K562 (cell line): ENCODE measurements at regions not wholly inside any gene's neighbourhood (a gene's known extent, or its start where the extent isn't known, plus 50 kb on each side); places are given as distances from the start of the nearest gene placed in this dataset.

Experiments
- ATAC-seq: fragments of 200-7000 bp; cut with Tn5 transposase; 3 replicates; pipeline ENCODE4 v1.9.1; 2020; ENCODE audit warnings: moderate library complexity
- BruUV-seq: library from RNA; stranded (reverse); fragments of 400-500 nt; replicated peaks from 2 replicates; lab custom pipeline; 2021; lab: Mats Ljungman, UMichigan
- CTCF ChIA-PET: fragments of 300-600 bp; formaldehyde crosslinking; extraction: SDS; loops from one replicate; lab custom pipeline; 2021; ENCODE audit warnings: low intra/inter-chr PET ratio; lab: Yijun Ruan, JAX
- POLR2A ChIA-PET: fragments of 300-600, 350-650 bp; sonication (Branson Sonifier 250); formaldehyde crosslinking; extraction: SDS; loops from one replicate; lab custom pipeline; 2021; ENCODE audit warnings: antibody characterized with exemption, inconsistent platforms; lab: Yijun Ruan, JAX
- DNase-seq, 4 experiments: peaks; one replicate each; pipeline versions ENCODE4 v3.0.0 to v3.0.0-alpha.2; 2011 to 2018; ENCODE audit warnings: low spot score in 3 of 4, mixed read lengths in 3 of 4; ENCODE audit errors: extremely low read depth in 1 of 4
- FAIRE-seq: peaks from 2 replicates; lab custom pipeline; 2011; peaks lifted over from hg19 to GRCh38; lab: Jason Lieb, UNC
- H2AFZ ChIP-seq: 2 replicates; pipeline ENCODE4 v1.6.0; 2011; ENCODE audit warnings: low read depth, low read length, control low read depth, inconsistent platforms
- H3K27ac ChIP-seq: fragments of 200-600 bp; 3 replicates; pipeline ENCODE4 v1.8.0; 2011; ENCODE audit warnings: low read depth, mild to moderate bottlenecking, control low read depth, inconsistent platforms, low read length, moderate library complexity, mixed read lengths; ENCODE audit errors: extremely low read depth
- H3K27me3 ChIP-seq, 2 experiments: fragments of 300-600 bp in 1 of 2; 2 replicates in 1 of 2; 3 replicates in 1 of 2; pipeline versions ENCODE4 v1.6.0 to v1.8.0; 2011; ENCODE audit warnings: inconsistent platforms in 2 of 2, low read length in 2 of 2, mild to moderate bottlenecking in 1 of 2, mixed read lengths in 1 of 2, moderate library complexity in 1 of 2; ENCODE audit not compliant: control insufficient read depth in 2 of 2, insufficient read depth in 2 of 2
- H3K36me3 ChIP-seq: fragments of 300-600 bp; 3 replicates; pipeline ENCODE4 v1.8.0; 2011; ENCODE audit warnings: mild to moderate bottlenecking, low read length, inconsistent platforms; ENCODE audit not compliant: control insufficient read depth, insufficient read depth
- H3K4me1 ChIP-seq, 2 experiments: fragments of 200-600 bp in 1 of 2; replicated peaks in 1 of 2; 2 replicates in 1 of 2; 3 replicates in 1 of 2; pipeline versions ENCODE4 v1.5.1 to v1.8.0; 2011; ENCODE audit warnings: inconsistent platforms in 2 of 2, low read length in 2 of 2, mild to moderate bottlenecking in 1 of 2, mixed read lengths in 1 of 2, moderate library complexity in 1 of 2; ENCODE audit not compliant: control insufficient read depth in 2 of 2, insufficient read depth in 2 of 2
- H3K4me2 ChIP-seq: 2 replicates; pipeline ENCODE4 v1.6.1; 2011; ENCODE audit warnings: low read length, control low read depth, inconsistent platforms, mixed read lengths; ENCODE audit not compliant: insufficient read depth
- H3K4me3 ChIP-seq: fragments of 200-600 bp; sonication (generic), shearing (Covaris generic); 2 replicates; pipeline ENCODE4 v1.5.1; 2016; ENCODE audit warnings: control low read depth, inconsistent platforms
- H3K79me2 ChIP-seq: fragments of 200-600 bp; 3 replicates; pipeline ENCODE4 v1.8.0; 2011; ENCODE audit warnings: low read length, inconsistent platforms; ENCODE audit not compliant: control insufficient read depth, insufficient read depth
- H3K9ac ChIP-seq, 2 experiments: 2 replicates each; pipeline versions ENCODE4 v1.6.0 to v1.6.1; 2011; ENCODE audit warnings: low read depth in 2 of 2, low read length in 2 of 2, control low read depth in 1 of 2, inconsistent platforms in 1 of 2, mild to moderate bottlenecking in 1 of 2, mixed read lengths in 1 of 2; ENCODE audit not compliant: insufficient read depth in 1 of 2
- H3K9me1 ChIP-seq: one replicate; pipeline ENCODE4 v1.6.0; 2011; ENCODE audit warnings: inconsistent platforms, mild to moderate bottlenecking, low read length, moderate library complexity; ENCODE audit not compliant: control insufficient read depth, insufficient read depth
- H3K9me3 ChIP-seq: replicated peaks from 2 replicates; pipeline ENCODE4 v1.5.1; 2011; ENCODE audit warnings: low read depth, low read length, inconsistent platforms; ENCODE audit not compliant: control insufficient read depth, insufficient read depth
- H4K20me1 ChIP-seq: replicated peaks from 2 replicates; pipeline ENCODE4 v1.6.1; 2011; ENCODE audit warnings: low read length, inconsistent platforms, mixed read lengths; ENCODE audit not compliant: control insufficient read depth, insufficient read depth
- FOSL1 ChIP-seq: fragments of 200-800 bp; sonication (Bioruptor generic); conservative IDR thresholded peaks from 2 replicates; pipeline ENCODE4 v1.6.1; 2016; ENCODE audit warnings: missing genetic modification characterization, missing compliant biosample characterization
- JUND ChIP-seq, 2 experiments: IDR thresholded peaks; 2 replicates in 1 of 2; 3 replicates in 1 of 2; pipeline ENCODE4 v1.6.1; 2011; ENCODE audit warnings: borderline replicate concordance in 2 of 2, low read depth in 2 of 2, low read length in 2 of 2, improper control_type of control experiment in 1 of 2, missing biosample characterization in 1 of 2, missing genetic modification characterization in 1 of 2, missing genetic modification reagents in 1 of 2
- SMAD1 ChIP-seq: fragments of 150-350 bp; IDR thresholded peaks from 2 replicates; pipeline ENCODE4 v1.6.1; 2014; ENCODE audit warnings: low read length, low read depth; ENCODE audit not compliant: partially characterized antibody
- YY1 ChIP-seq, 3 experiments: IDR thresholded peaks; 2 replicates each; pipeline ENCODE4 v1.6.1; 2011; ENCODE audit warnings: low read length in 2 of 3, mild to moderate bottlenecking in 2 of 3, moderate library complexity in 2 of 3, borderline replicate concordance in 1 of 3, control low read depth in 1 of 3, low read depth in 1 of 3; ENCODE audit not compliant: insufficient read depth in 3 of 3, insufficient replicate concordance in 2 of 3, control insufficient read depth in 1 of 3, insufficient read length in 1 of 3; ENCODE audit errors: extremely low read depth in 1 of 3
- ZNF212 ChIP-seq: fragments of 450-650 bp; formaldehyde crosslinking; IDR thresholded peaks from 2 replicates; pipeline ENCODE4 v1.4.0; 2020; ENCODE audit warnings: mild to moderate bottlenecking
- ZNF224 ChIP-seq: sonication (generic); formaldehyde crosslinking; IDR thresholded peaks from 2 replicates; pipeline ENCODE4 v1.8.0; 2022; ENCODE audit warnings: mild to moderate bottlenecking, missing genetic modification reagents
- ZNF695 ChIP-seq: fragments of 450-650 bp; formaldehyde crosslinking; IDR thresholded peaks from 2 replicates; pipeline ENCODE4 v1.4.0; 2020; ENCODE audit warnings: mild to moderate bottlenecking, moderate library complexity
- ZSCAN32 ChIP-seq: fragments of 450-650 bp; formaldehyde crosslinking; IDR thresholded peaks from 2 replicates; pipeline ENCODE4 v1.4.0; 2020; ENCODE audit warnings: mild to moderate bottlenecking, moderate library complexity
- WGBS: fragments of 100-300 bp; shearing (Covaris generic); methylation state at CpG from one replicate; pipeline ENCODE4 v1.1.6; 2016; ENCODE audit warnings: low coverage, mixed read lengths; ENCODE audit not compliant: insufficient coverage; ENCODE audit errors: missing lambda C conversion rate; 5-methylcytosine and 5-hydroxymethylcytosine counted together
- in situ Hi-C: fragments of 300-500 bp; cut with MboI; formaldehyde crosslinking; loops from 4 replicates; pipeline ENCODE4 v1.15.0; 2018; ENCODE audit warnings: inconsistent platforms, mixed read lengths
- intact Hi-C: fragments of 100-400 bp; cut with micrococcal nuclease; formaldehyde crosslinking; loops from 2 replicates; pipeline ENCODE4 v1.14.2; 2022

GRCh38 chr4:110289601-110290100 is 91.2 kb upstream of the ELOVL6 start (continued):
- TF ChIP-seq ZSCAN32: no peak
- no peak for TF ChIP-seq YY1 (IDR thresholded peaks at IDR 0.05; ENCODE audit: borderline replicate concordance in 1 of 3, control insufficient read depth in 1 of 3, extremely low read depth in 1 of 3, insufficient read depth in 3 of 3, insufficient read length in 1 of 3, insufficient replicate concordance in 2 of 3, low read depth in 1 of 3, low read length in 2 of 3)
- TF ChIP-seq, all 486 proteins: peak for 0

GRCh38 chr4:110287130-110287529 is 88.7 kb upstream of the ELOVL6 start:
- ChIA-PET CTCF (no interaction called here), POLR2A (interaction anchor here (0.7 to 1.5 kb wide), 3 partner anchors 9 to 11 kb away, joined by 3 read pairs; no protein-coding TSS in a partner anchor)
- Histone ChIP-seq H3K9me3 (no peaks in the 10 kb centered on the region), H3K79me2 (no peaks in the 10 kb centered on the region), H3K4me3 (no peak overlapping the region), H3K4me2 (no peak overlapping the region), H2AFZ (no peak overlapping the region; the same call in 1 of the 2 replicates), H3K4me1 (no peaks in the 10 kb centered on the region; a peak in 2 of 5 replicates), H4K20me1 (no peaks in the 10 kb centered on the region), H3K36me3 (no peaks in the 10 kb centered on the region), H3K9me1 (no peaks in the 10 kb centered on the region), H3K9ac (no peak overlapping the region), H3K27ac (no peak overlapping the region), H3K27me3 (peaks cover 0 to 9% of the 10 kb centered on the region in 2 experiments; a peak in 3 of 5 replicates)
- in situ Hi-C loops: no loop called here
- no TSS peak for BruUV-seq
- ATAC-seq: peak; percentile 56; the same call in 2 of the 3 replicates
- intact Hi-C loops: no loop called here
- no peak for DNase-seq
- no peak for FAIRE-seq
- WGBS: 0% methylated on average over 2 of the region's 2 CpGs
- TF ChIP-seq JUND (IDR thresholded peaks at IDR 0.05; ENCODE audit: borderline replicate concordance, low read depth, low read length): peak; percentile 64; the same call in 1 of the 2 replicates
- TF ChIP-seq JUND (tag; IDR thresholded peaks at IDR 0.05; ENCODE audit: borderline replicate concordance, low read depth, low read length): peak; percentile 84; the same call in 2 of the 3 replicates
- peak; percentile 70 for TF ChIP-seq FOSL1
- TF ChIP-seq ZNF695 (CRISPR knock-in tag): no peak
- TF ChIP-seq ZNF212: no peak
- no peak for TF ChIP-seq ZNF224 (CRISPR knock-in tag)
- no peak for TF ChIP-seq SMAD1
